Fibroblast of villous mesenchyme (primary cell): ENCODE measurements at regions not wholly inside any gene's neighbourhood (a gene's known extent, or its start where the extent isn't known, plus 50 kb on each side); places are given as distances from the start of the nearest gene placed in this dataset.
"Not testable (repeated sequence)": the region's sequence is repeated elsewhere in the genome, so short reads cannot be mapped to it uniquely, and the experiment has no call there.

Source experiments
- DNase-seq: peaks from one replicate; pipeline ENCODE4 v3.0.0-alpha.2; 2010; ENCODE audit warnings: low read depth
- H3K4me3 ChIP-seq: 2 replicates; pipeline ENCODE4 v1.5.1; 2011; ENCODE audit warnings: low read depth, mild to moderate bottlenecking, low read length
- CTCF ChIP-seq: IDR thresholded peaks from 2 replicates; pipeline ENCODE4 v1.5.1; 2012; ENCODE audit warnings: low read depth, mild to moderate bottlenecking, low read length; ENCODE audit not compliant: insufficient read depth

DNA sequence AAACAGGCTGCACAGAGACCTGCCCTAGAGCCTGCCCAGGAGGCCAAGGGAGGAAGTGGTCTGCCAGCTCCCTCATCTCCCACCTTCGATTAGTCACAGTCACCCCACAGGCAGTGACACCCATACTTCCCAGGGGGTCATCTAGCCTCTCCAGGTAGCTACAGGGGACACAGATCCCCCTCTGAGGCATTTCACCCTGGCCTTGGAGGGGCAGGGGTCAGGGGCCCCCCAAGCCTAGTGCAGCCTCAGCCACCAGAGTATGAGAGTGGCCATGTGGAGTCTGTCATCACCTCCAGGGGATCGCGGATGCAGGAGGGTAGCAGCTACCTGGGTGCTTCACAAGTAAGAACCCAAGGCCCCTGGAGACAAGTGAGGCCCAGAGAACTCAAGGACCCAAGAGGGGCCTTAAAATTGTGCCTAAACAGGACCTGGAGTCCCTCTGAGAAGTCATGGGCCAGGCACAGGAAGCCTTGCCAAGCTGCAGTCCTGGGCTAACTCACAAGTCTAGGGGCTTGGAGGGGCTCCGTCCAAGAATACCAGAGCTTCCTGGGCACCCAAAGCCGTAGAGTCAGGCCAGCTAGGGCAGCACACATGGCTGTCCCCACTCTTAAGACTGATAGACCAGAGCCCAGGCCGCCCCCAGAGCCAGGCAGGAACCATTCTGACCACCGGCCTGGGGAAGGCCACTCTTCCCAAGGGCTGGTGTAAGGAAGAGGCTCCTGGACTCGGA, 354.3 kb upstream of the ID2 start:
- no peak for TF ChIP-seq CTCF
- no peak overlapping the region for H3K4me3 ChIP-seq
- no peak for DNase-seq

DNA sequence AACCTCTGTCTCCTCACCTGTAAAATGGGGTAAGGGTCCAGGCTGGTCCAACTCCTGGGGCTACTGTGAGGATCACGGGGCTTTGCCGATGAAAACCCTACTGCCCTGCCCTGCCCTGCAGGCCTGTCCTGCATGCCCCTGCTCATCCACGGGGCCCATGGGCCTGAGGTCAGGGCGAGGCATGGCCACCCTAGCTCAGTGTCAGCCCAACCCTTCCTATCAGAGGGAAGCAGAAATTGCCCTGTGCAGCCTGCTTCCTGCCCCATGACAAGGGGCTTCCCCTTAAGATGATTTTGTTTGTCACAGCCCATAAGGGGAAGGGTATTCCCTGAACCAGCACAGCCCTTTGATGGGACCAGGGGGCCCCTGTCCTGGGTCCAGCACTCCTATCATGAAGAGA, 353.6 kb upstream of the ID2 start:
- TF ChIP-seq CTCF: no peak

GRCh38 chr2:8329660-8330622, 351.9 kb upstream of the ID2 start:
- no peak for TF ChIP-seq CTCF
- no peak for DNase-seq
- no peak overlapping the region for H3K4me3 ChIP-seq

More for the DNA sequence above, 353.6 kb upstream of the ID2 start:
- no peak for DNase-seq
- no peak overlapping the region for H3K4me3 ChIP-seq

GRCh38 chr2:8331068-8331467, 350.8 kb upstream of the ID2 start:
- TF ChIP-seq CTCF: no peak
- DNase-seq: no peak

DNA sequence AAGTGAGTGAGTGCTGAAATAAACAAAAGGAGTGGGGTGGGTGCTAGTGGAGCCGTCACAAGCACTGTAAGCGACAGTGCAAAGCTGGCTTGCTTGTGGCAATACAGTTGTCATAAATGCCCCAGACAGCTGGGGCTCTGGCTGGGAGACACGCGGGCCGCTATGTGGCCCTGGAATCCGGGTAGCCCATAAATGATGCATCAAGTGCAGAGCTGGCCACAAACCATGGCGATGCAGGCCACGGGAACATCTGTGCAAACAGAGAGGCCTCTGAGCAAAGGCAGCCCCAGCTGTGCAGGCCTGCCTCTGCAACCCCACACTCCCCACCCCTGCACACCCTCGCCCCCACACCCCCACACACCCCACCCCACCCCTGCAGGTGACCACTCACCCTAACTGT, 349.2 kb upstream of the ID2 start:
- H3K4me3 ChIP-seq: no peak overlapping the region
- DNase-seq: no peak
- no peak for TF ChIP-seq CTCF

More at GRCh38 chr2:8331068-8331467, 350.8 kb upstream of the ID2 start:
- H3K4me3 ChIP-seq: no peak overlapping the region

GRCh38 chr2:8333177-8333831, 348.6 kb upstream of the ID2 start:
- DNase-seq: no peak
- TF ChIP-seq CTCF: no peak
- no peak overlapping the region for H3K4me3 ChIP-seq

GRCh38 chr2:8333832-8334187, 348.0 kb upstream of the ID2 start:
- H3K4me3 ChIP-seq, DNase-seq: not testable (repeated sequence)
